Thyroid gland (tissue), 4 donors: ENCODE measurements at regions not wholly inside any gene's neighbourhood (a gene's known extent, or its start where the extent isn't known, plus 50 kb on each side); places are given as distances from the start of the nearest gene placed in this dataset.
"Not testable (repeated sequence)": the region's sequence is repeated elsewhere in the genome, so short reads cannot be mapped to it uniquely, and the experiment has no call there.

ENCODE experiments used
- DNase-seq, 2 donors: peaks; one replicate each; pipeline ENCODE4 v3.0.0-alpha.2; 2019
- H3K27ac ChIP-seq, 3 donors: fragments of 200-600 bp; sonication (generic); 1 replicate in 2 of 3; 2 replicates in 1 of 3; pipeline ENCODE4 v1.5.1; 2016 to 2019; ENCODE audit warnings: mild to moderate bottlenecking in 1 of 3, moderate library complexity in 1 of 3
- H3K27me3 ChIP-seq: fragments of 200-600 bp; sonication (generic); one replicate; pipeline ENCODE4 v1.5.1; 2019
- H3K36me3 ChIP-seq, 2 donors: fragments of 200-600 bp; sonication (generic); one replicate each; pipeline ENCODE4 v1.5.1; 2016 to 2019
- H3K4me1 ChIP-seq, 2 donors: fragments of 200-600 bp; sonication (generic); one replicate each; pipeline ENCODE4 v1.5.1; 2017 to 2019
- H3K4me3 ChIP-seq, 3 donors: fragments of 200-600 bp; sonication (generic); replicated peaks in 1 of 3; 1 replicate in 2 of 3; 2 replicates in 1 of 3; pipeline ENCODE4 v1.5.1; 2016; ENCODE audit warnings: mild to moderate bottlenecking in 1 of 3
- H3K9me3 ChIP-seq: fragments of 200-600 bp; sonication (generic); one replicate; pipeline ENCODE4 v1.5.1; 2017
- POLR2A ChIP-seq, 2 donors: fragments of 450-650 bp; IDR thresholded peaks; one replicate each; pipeline ENCODE4 v1.6.1; 2017; ENCODE audit warnings: antibody characterized with exemption in 2 of 2, mild to moderate bottlenecking in 2 of 2, moderate library complexity in 1 of 2
- WGBS, 2 donors: methylation state at CpG; one replicate each; pipeline ENCODE4 v1.1.5; 2017; 5-methylcytosine and 5-hydroxymethylcytosine counted together
- intact Hi-C: fragments of 100-400 bp; cut with DNase I; formaldehyde crosslinking; loops from one replicate; pipeline ENCODE4 v1.15.1; 2023
- TF ChIP-seq, protein P1 (sequence below), 6 experiments: fragments of 200-600 bp in 3 of 6; fragments of 450-650 bp in 3 of 6; sonication (generic) in 3 of 6; IDR thresholded peaks; one replicate each; pipeline ENCODE4 v1.5.1; 2016 to 2019; ENCODE audit warnings: antibody characterized with exemption in 6 of 6, mild to moderate bottlenecking in 2 of 6, inconsistent platforms in 1 of 6, moderate library complexity in 1 of 6

GRCh38 chr7:112580717-112581435 lies 100.1 kb downstream of the LSMEM1 start:
- no peaks in the 10 kb centered on the region for H3K4me1 ChIP-seq
- no peaks in the 10 kb centered on the region for H3K36me3 ChIP-seq
- no peak for TF ChIP-seq POLR2A (IDR thresholded peaks at IDR 0.05)
- TF ChIP-seq, protein P1, sequence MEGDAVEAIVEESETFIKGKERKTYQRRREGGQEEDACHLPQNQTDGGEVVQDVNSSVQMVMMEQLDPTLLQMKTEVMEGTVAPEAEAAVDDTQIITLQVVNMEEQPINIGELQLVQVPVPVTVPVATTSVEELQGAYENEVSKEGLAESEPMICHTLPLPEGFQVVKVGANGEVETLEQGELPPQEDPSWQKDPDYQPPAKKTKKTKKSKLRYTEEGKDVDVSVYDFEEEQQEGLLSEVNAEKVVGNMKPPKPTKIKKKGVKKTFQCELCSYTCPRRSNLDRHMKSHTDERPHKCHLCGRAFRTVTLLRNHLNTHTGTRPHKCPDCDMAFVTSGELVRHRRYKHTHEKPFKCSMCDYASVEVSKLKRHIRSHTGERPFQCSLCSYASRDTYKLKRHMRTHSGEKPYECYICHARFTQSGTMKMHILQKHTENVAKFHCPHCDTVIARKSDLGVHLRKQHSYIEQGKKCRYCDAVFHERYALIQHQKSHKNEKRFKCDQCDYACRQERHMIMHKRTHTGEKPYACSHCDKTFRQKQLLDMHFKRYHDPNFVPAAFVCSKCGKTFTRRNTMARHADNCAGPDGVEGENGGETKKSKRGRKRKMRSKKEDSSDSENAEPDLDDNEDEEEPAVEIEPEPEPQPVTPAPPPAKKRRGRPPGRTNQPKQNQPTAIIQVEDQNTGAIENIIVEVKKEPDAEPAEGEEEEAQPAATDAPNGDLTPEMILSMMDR (IDR thresholded peaks at IDR 0.05), result no peak
- H3K27me3 ChIP-seq, result no peaks in the 10 kb centered on the region
- intact Hi-C loops, result no loop called here
- no peaks in the 10 kb centered on the region for H3K9me3 ChIP-seq
- no peak overlapping the region for H3K27ac ChIP-seq
- no peak for DNase-seq
- 91 to 92% methylated on average over 5 of the region's 5 CpGs for WGBS, 2 donors
- H3K4me3 ChIP-seq, result no peak overlapping the region

DNA sequence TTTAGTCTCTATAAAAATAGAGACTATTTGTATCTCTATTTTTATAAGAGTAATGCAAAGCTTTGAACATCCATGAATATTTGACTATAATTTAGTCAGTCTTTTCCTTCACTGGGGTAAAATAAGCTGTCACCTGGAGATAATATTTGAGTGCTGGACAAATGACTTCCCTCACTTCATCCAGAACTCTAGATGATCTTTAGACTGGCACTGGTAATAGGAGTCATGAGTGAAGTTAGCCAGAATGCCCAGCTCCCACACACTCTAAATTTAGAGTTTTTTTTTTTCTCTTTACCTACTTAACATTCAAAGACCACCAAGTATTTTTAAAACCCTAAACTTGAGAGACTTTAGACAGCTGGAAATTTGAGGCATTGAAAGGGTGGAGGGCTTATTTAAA lies 100.7 kb downstream of the LSMEM1 start:
- Histone ChIP-seq H3K36me3 (no peaks in the 10 kb centered on the region), H3K4me1 (no peaks in the 10 kb centered on the region), H3K27ac (no peak overlapping the region), H3K4me3 (no peak overlapping the region), H3K9me3 (no peaks in the 10 kb centered on the region), H3K27me3 (no peaks in the 10 kb centered on the region)
- intact Hi-C loops, result no loop called here
- TF ChIP-seq, protein P1 (IDR thresholded peaks at IDR 0.05), result no peak
- TF ChIP-seq POLR2A (IDR thresholded peaks at IDR 0.05), result no peak
- DNase-seq, result no peak

DNA sequence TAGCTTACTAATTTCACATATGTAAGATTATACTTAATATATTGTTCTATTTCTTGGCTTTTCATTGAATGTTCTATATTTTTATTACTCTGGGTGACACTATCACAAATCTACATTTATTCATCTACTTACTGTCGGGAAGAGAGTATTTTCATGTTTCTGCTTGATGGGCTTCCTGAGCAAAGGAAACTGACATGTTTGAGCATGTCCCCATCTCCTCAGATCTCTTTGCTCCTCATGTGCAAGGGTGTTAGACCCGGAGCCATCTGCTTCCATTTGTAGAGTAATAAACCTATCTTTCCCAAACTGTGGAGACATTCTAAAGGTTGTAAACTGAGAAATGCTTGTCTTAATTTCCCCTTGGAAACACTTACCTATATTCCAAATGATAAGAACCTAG lies 103.5 kb downstream of the LSMEM1 start:
- H3K4me3 ChIP-seq, result no peak overlapping the region
- H3K36me3 ChIP-seq, result no peaks in the 10 kb centered on the region
- TF ChIP-seq, protein P1 (IDR thresholded peaks at IDR 0.05), result no peak
- no peak for TF ChIP-seq POLR2A (IDR thresholded peaks at IDR 0.05)
- 72 to 82% methylated on average over 2 of the region's 2 CpGs for WGBS, 2 donors
- intact Hi-C loops, result no loop called here
- no peak for DNase-seq
- no peak overlapping the region for H3K27ac ChIP-seq
- H3K4me1 ChIP-seq, result no peaks in the 10 kb centered on the region
- no peaks in the 10 kb centered on the region for H3K27me3 ChIP-seq
- no peaks in the 10 kb centered on the region for H3K9me3 ChIP-seq

GRCh38 chr7:112587504-112587903 lies 106.7 kb downstream of the LSMEM1 start:
- no peak for DNase-seq
- Histone ChIP-seq H3K36me3 (no peaks in the 10 kb centered on the region), H3K4me1 (no peaks in the 10 kb centered on the region), H3K27me3 (no peaks in the 10 kb centered on the region), H3K27ac (no peak overlapping the region), H3K9me3 (no peaks in the 10 kb centered on the region), H3K4me3 (no peak overlapping the region)
- intact Hi-C loops, result no loop called here
- no peak for TF ChIP-seq POLR2A (IDR thresholded peaks at IDR 0.05)
- TF ChIP-seq, protein P1 (IDR thresholded peaks at IDR 0.05), result no peak
- WGBS, 2 donors, result 85 to 89% methylated on average over 4 of the region's 4 CpGs

DNA sequence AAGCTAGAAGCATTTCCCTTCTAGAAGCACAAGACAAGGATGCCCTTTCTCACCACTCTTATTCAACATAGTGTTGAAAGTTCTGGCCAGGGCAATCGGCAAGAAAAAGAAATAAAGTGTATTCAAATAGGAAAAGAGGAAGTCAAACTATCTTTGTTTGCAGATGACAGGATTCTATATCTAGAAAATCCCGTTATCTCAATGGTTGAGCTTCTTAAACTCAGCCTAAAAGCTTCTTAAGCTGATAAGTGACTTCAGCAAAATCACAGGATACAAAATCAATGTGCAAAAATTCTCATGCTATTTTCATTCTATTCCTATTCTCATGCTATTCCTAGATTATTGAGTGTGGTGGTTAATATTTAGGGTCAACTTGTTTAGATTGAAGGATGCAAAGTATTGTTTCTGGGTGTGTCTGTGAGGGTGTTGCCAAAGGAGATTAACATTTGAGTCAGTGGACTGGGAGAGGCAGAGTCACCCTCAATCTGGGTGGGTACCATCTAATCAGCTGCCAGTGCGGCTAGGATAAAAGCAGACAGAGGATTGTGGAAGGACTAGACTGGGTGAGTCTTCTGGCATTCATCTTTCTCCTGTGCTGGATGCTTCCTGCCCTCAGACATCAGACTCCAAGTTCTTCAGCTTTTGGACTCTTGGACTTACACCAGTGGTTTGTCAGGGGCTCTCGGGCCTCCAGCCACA lies 111.9 kb downstream of the LSMEM1 start:
- H3K27ac ChIP-seq, H3K4me1 ChIP-seq, H3K9me3 ChIP-seq, intact Hi-C loops, DNase-seq, H3K27me3 ChIP-seq, H3K36me3 ChIP-seq, H3K4me3 ChIP-seq: not testable (repeated sequence)
- 66 to 67% methylated on average over 4 of the region's 4 CpGs for WGBS, 2 donors
